CD8-positive, alpha-beta memory T cell (primary cell): ENCODE measurements at regions not wholly inside any gene's neighbourhood (a gene's known extent, or its start where the extent isn't known, plus 50 kb on each side); places are given as distances from the start of the nearest gene placed in this dataset.
"Not testable (repeated sequence)": the region's sequence is repeated elsewhere in the genome, so short reads cannot be mapped to it uniquely, and the experiment has no call there.

Source experiments
- CTCF ChIA-PET: fragments of 350-600 bp; sonication (Branson Sonifier 250); formaldehyde crosslinking; loops from one replicate; lab custom pipeline; 2021; ENCODE audit warnings: antibody characterized with exemption; lab: Charles Lee
- POLR2A ChIA-PET: fragments of 350-600 bp; sonication (Branson Sonifier 250); formaldehyde crosslinking; loops from one replicate; lab custom pipeline; 2021; ENCODE audit warnings: antibody characterized with exemption; lab: Charles Lee
- DNase-seq, 5 donors: peaks; one replicate each; pipeline versions ENCODE4 v3.0.0 to v3.0.0-alpha.2; 2020 to 2022; ENCODE audit warnings: mixed read lengths in 1 of 5
- H3K27ac ChIP-seq: one replicate; pipeline ENCODE4 v1.7.0; 2013; ENCODE audit warnings: low read depth, mild to moderate bottlenecking, low read length, moderate library complexity
- H3K27me3 ChIP-seq: 2 replicates; pipeline ENCODE4 v1.7.0; 2013; ENCODE audit warnings: low read length, mild to moderate bottlenecking; ENCODE audit not compliant: insufficient read depth, poor library complexity, severe bottlenecking
- H3K36me3 ChIP-seq: 2 replicates; pipeline ENCODE4 v1.7.0; 2013; ENCODE audit warnings: mild to moderate bottlenecking, low read length, moderate library complexity; ENCODE audit not compliant: insufficient read depth
- H3K4me1 ChIP-seq: 2 replicates; pipeline ENCODE4 v1.7.0; 2013; ENCODE audit warnings: mild to moderate bottlenecking, low read length, moderate library complexity; ENCODE audit not compliant: insufficient read depth
- H3K4me3 ChIP-seq: 2 replicates; pipeline ENCODE4 v1.7.0; 2013; ENCODE audit warnings: mild to moderate bottlenecking, low read length
- H3K9me3 ChIP-seq: 2 replicates; pipeline ENCODE4 v1.7.0; 2013; ENCODE audit warnings: mild to moderate bottlenecking, low read length
- H3K27ac Mint-ChIP-seq, 8 donors: one replicate each; pipeline ENCODE4 v1.8.0; 2020 to 2021; ENCODE audit warnings: mixed read lengths in 8 of 8, mild to moderate bottlenecking in 6 of 8, inconsistent platforms in 3 of 8, moderate library complexity in 3 of 8
- H3K27me3 Mint-ChIP-seq, 2 donors: one replicate each; pipeline ENCODE4 v1.8.0; 2020 to 2021; ENCODE audit warnings: mixed read lengths in 2 of 2, mild to moderate bottlenecking in 1 of 2, moderate library complexity in 1 of 2
- H3K36me3 Mint-ChIP-seq, 3 donors: one replicate each; pipeline ENCODE4 v1.8.0; 2020 to 2021; ENCODE audit warnings: mixed read lengths in 3 of 3, inconsistent platforms in 1 of 3, mild to moderate bottlenecking in 1 of 3
- H3K4me1 Mint-ChIP-seq, 3 donors: one replicate each; pipeline ENCODE4 v1.8.0; 2020 to 2021; ENCODE audit warnings: mixed read lengths in 3 of 3, inconsistent platforms in 1 of 3, mild to moderate bottlenecking in 1 of 3
- H3K4me3 Mint-ChIP-seq, 7 donors: one replicate each; pipeline ENCODE4 v1.8.0; 2020 to 2021; ENCODE audit warnings: mixed read lengths in 7 of 7, mild to moderate bottlenecking in 6 of 7, moderate library complexity in 4 of 7, inconsistent platforms in 2 of 7
- H3K9me3 Mint-ChIP-seq, 5 donors: one replicate each; pipeline ENCODE4 v1.8.0; 2020 to 2022; ENCODE audit warnings: mixed read lengths in 5 of 5, mild to moderate bottlenecking in 3 of 5, moderate library complexity in 2 of 5, inconsistent platforms in 1 of 5

DNA sequence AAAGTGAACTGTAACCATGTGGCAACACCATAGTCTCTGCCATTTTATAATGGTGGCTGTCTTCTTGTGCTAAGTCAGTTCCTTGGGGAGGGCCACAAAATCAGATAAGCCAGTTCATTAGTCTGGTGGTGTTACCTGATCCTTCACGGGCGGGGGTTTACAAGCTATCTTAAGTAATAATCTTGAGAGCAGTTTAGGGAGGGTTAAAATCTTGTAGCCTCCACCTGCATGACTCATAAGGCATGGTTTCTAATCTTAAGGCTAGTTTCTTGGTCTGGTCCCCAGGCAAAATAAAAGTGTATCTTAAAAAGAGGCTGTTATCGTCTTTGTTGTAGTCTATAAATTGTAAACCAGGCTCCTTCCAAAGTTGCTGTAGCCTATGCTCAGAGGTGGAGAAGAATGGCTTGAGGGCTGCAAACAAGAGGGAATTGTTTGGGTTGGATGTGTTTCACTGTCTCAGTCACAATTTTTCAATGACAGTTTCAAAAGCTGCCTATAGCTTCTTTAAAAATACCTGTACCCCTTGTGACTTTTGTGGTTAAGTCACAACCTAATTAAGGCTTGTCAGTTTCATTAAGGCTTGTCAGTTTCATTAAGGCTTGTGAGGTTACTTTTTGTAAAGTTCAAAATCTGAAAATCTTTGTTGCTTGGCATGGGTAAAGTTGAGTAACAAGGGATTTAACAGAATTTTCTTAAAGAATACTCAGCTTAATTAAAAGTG lies 135.7 kb downstream of the RPS4Y2 start:
- ChIA-PET POLR2A (no interaction called here), CTCF (no interaction called here)
- Histone ChIP-seq H3K27me3 (no peaks in the 10 kb centered on the region), H3K27ac (no peak overlapping the region), H3K36me3 (no peaks in the 10 kb centered on the region), H3K4me3 (no peak overlapping the region), H3K4me1 (no peaks in the 10 kb centered on the region), H3K9me3 (no peaks in the 10 kb centered on the region)
- Mint-ChIP-seq H3K4me1 (peaks cover 0 to 4% (median 0%) of the 10 kb centered on the region in 3 donors), H3K27me3 (no peaks in the 10 kb centered on the region), H3K36me3 (no peaks in the 10 kb centered on the region), H3K9me3 (no peaks in the 10 kb centered on the region), H3K27ac (no peak overlapping the region), H3K4me3 (no peak overlapping the region)
- no peak for DNase-seq

DNA sequence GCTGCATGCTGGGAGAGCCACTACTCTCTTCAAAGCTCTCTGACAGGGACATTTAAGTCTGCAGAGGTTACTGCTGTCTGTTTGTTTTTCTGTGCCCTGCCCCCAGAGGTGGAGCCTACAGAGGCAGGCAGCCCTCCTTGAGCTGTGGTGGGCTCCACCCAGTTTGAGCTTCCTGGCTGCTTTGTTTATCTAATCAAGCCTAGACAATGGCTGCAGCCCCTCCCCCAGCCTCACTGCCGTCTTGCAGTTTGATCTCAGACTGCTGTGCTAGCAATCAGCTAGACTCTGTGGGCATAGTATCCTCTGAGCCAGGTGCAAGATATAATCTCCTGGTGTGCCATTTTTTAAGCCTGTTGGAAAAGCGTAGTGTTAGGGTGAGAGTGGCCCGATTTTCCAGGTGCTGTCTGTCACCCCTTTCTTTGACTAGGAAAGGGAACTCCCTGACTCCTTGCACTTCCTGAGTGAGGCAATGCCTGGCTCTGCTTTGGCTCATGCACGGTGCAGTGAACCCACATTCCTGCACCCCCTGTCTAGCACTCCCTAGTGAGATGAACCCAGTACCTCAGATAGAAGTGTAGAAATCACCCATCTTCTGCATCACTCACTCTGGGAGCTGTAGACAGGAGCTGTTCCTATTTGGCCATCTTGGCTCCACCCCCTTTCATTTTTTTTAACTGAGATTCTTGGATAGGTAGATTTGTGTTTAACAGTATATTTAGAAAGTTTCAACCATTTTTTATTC lies 169.6 kb downstream of the RPS4Y2 start:
- H3K27me3 Mint-ChIP-seq, H3K36me3 ChIP-seq, H3K27ac ChIP-seq, CTCF ChIA-PET, H3K36me3 Mint-ChIP-seq, H3K27me3 ChIP-seq, H3K9me3 ChIP-seq, POLR2A ChIA-PET, H3K9me3 Mint-ChIP-seq: not testable (repeated sequence)
- Mint-ChIP-seq H3K4me1 (peaks cover 0 to 20% (median 0%) of the 10 kb centered on the region in 3 donors), H3K4me3 (peak overlapping the region in 2 of 7 donors; percentile 4 to 70), H3K27ac (peak overlapping the region in 2 of 8 donors; percentile 66 to 73)
- peak overlapping the region; percentile 19 for H3K4me3 ChIP-seq
- peak in 3 of 5 donors; percentile 2 to 74 (median 9) for DNase-seq
- H3K4me1 ChIP-seq, result peaks cover 16% of the 10 kb centered on the region

GRCh38 chrY:20929691-20930342 lies 173.9 kb downstream of the RPS4Y2 start:
- peaks cover 0 to 13% (median 0%) of the 10 kb centered on the region in 3 donors for H3K4me1 Mint-ChIP-seq
- DNase-seq, result no peak
- Histone ChIP-seq H3K9me3 (no peaks in the 10 kb centered on the region), H3K4me1 (peaks cover 13% of the 10 kb centered on the region), H3K36me3 (no peaks in the 10 kb centered on the region), H3K27ac (no peak overlapping the region), H3K4me3 (no peak overlapping the region), H3K27me3 (no peaks in the 10 kb centered on the region)
- no peak overlapping the region for H3K27ac Mint-ChIP-seq
- no peaks in the 10 kb centered on the region for H3K36me3 Mint-ChIP-seq
- H3K4me3 Mint-ChIP-seq, result no peak overlapping the region
- POLR2A ChIA-PET, result no interaction called here
- CTCF ChIA-PET, result no interaction called here
- H3K9me3 Mint-ChIP-seq, result peaks cover 0 to 4% (median 0%) of the 10 kb centered on the region in 5 donors
- peaks cover 0 to 3% of the 10 kb centered on the region in 2 donors for H3K27me3 Mint-ChIP-seq

DNA sequence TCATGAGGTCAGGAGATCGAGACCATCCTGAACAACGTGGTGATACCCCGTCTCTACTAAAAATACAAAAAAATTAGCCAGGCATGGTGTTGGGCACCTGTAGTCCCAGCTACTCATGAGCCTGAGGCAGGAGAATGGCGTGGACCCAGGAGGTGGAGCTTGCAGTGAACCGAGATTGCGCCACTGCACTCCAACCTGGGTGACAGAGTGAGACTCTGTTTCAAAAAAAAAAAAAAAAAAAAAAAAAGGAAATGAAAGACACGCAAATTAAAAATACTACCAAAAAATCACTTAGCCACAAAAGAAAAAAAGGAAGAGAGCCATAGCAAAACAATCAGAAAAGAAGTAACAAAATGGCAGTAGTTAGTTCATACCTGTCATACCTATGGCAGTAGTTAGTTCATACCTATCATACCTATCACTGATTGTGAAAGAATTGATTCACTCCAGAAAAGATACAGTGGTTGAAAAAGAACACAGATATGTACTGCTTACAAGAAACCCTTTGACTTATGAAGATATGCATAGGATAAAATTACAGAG lies 180.9 kb downstream of the RPS4Y2 start:
- H3K4me3 ChIP-seq, H3K27ac ChIP-seq, H3K9me3 ChIP-seq, H3K27me3 ChIP-seq, H3K36me3 ChIP-seq, H3K4me3 Mint-ChIP-seq, CTCF ChIA-PET, DNase-seq, H3K27ac Mint-ChIP-seq, H3K4me1 ChIP-seq, H3K9me3 Mint-ChIP-seq, H3K27me3 Mint-ChIP-seq, H3K4me1 Mint-ChIP-seq, POLR2A ChIA-PET, H3K36me3 Mint-ChIP-seq: not testable (repeated sequence)

DNA sequence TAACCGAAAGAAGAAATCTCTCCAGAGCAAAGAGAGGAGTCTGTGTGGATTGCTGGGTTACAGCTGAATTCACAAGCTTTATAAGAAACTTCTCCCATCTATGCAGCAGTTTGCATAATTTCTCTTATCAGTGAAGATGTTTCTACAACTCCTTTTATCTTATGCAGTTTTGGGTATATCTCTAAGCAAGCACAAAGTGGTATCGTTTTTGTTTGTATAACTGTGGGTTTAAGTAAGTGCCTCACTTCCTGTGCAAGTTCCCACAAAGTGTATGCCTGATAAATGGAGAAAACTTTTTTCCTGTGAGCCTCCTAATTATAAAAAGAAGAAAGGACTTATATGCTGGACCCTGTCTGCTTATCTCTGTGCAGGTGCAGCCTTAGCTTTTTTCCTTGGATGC lies 205.6 kb downstream of the RPS4Y2 start:
- H3K4me3 Mint-ChIP-seq, result peak overlapping the region in 1 of 7 donors; percentile 23
- CTCF ChIA-PET, result no interaction called here
- peak overlapping the region in 1 of 8 donors; percentile 50 for H3K27ac Mint-ChIP-seq

GRCh38 chrY:20967828-20968227 lies 211.9 kb downstream of the RPS4Y2 start:
- Mint-ChIP-seq H3K4me1 (peaks cover 0 to 2% (median 0%) of the 10 kb centered on the region in 3 donors), H3K9me3 (no peaks in the 10 kb centered on the region), H3K4me3 (no peak overlapping the region), H3K27me3 (no peaks in the 10 kb centered on the region), H3K36me3 (no peaks in the 10 kb centered on the region), H3K27ac (no peak overlapping the region)
- H3K9me3 ChIP-seq, result no peaks in the 10 kb centered on the region
- no peak overlapping the region for H3K4me3 ChIP-seq
- H3K36me3 ChIP-seq, result no peaks in the 10 kb centered on the region
- CTCF ChIA-PET, result no interaction called here
- H3K4me1 ChIP-seq, result no peaks in the 10 kb centered on the region
- no peak for DNase-seq
- no peaks in the 10 kb centered on the region for H3K27me3 ChIP-seq
- POLR2A ChIA-PET, result no interaction called here
- H3K27ac ChIP-seq, result no peak overlapping the region

More for the DNA sequence above, 205.6 kb downstream of the RPS4Y2 start:
- Mint-ChIP-seq H3K27me3 (no peaks in the 10 kb centered on the region), H3K9me3 (no peaks in the 10 kb centered on the region), H3K36me3 (no peaks in the 10 kb centered on the region), H3K4me1 (peaks cover 0 to 30% (median 0%) of the 10 kb centered on the region in 3 donors)
- no peaks in the 10 kb centered on the region for H3K27me3 ChIP-seq
- no peak overlapping the region for H3K27ac ChIP-seq
- POLR2A ChIA-PET, result no interaction called here
- no peaks in the 10 kb centered on the region for H3K9me3 ChIP-seq
- DNase-seq, result no peak
- no peaks in the 10 kb centered on the region for H3K36me3 ChIP-seq
- H3K4me3 ChIP-seq, result no peak overlapping the region
- H3K4me1 ChIP-seq, result peaks cover 19% of the 10 kb centered on the region

GRCh38 chrY:20968237-20968636 lies 212.3 kb downstream of the RPS4Y2 start:
- Mint-ChIP-seq H3K27me3 (no peaks in the 10 kb centered on the region), H3K27ac (no peak overlapping the region), H3K36me3 (no peaks in the 10 kb centered on the region), H3K4me1 (no peaks in the 10 kb centered on the region), H3K4me3 (no peak overlapping the region), H3K9me3 (no peaks in the 10 kb centered on the region)
- Histone ChIP-seq H3K27me3 (no peaks in the 10 kb centered on the region), H3K4me1 (no peaks in the 10 kb centered on the region), H3K27ac (no peak overlapping the region), H3K9me3 (no peaks in the 10 kb centered on the region), H3K4me3 (no peak overlapping the region), H3K36me3 (no peaks in the 10 kb centered on the region)
- POLR2A ChIA-PET, result no interaction called here
- CTCF ChIA-PET, result interaction anchor here (0.9 kb wide), 1 partner anchor 294 kb away, joined by 3 read pairs; no protein-coding TSS in a partner anchor
- no peak for DNase-seq

DNA sequence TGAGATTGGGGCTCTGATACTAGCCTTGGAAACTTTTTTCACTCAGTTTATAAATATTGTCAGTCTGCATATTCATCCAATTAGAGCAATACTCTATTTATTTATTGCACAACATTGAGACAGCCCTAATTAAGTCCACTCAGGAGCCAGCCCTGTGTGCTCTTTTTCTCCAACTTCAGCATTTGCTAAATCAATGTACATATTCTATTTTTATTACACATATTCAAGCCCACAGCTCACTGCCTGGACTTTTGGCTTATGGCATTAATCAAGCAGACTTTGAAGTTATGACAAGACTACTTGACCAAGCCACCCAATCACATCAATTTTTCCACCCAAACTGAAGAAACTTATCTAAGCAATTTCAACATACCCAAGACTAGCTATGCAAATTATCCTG lies 215.5 kb downstream of the RPS4Y2 start:
- no peaks in the 10 kb centered on the region for H3K9me3 ChIP-seq
- Mint-ChIP-seq H3K27me3 (no peaks in the 10 kb centered on the region), H3K27ac (no peak overlapping the region), H3K4me3 (no peak overlapping the region), H3K36me3 (no peaks in the 10 kb centered on the region), H3K9me3 (no peaks in the 10 kb centered on the region), H3K4me1 (peaks cover 0 to 3% (median 0%) of the 10 kb centered on the region in 3 donors)
- no peak for DNase-seq
- ChIA-PET POLR2A (no interaction called here), CTCF (no interaction called here)
- no peaks in the 10 kb centered on the region for H3K27me3 ChIP-seq
- no peak overlapping the region for H3K4me3 ChIP-seq
- no peak overlapping the region for H3K27ac ChIP-seq
- H3K4me1 ChIP-seq, result no peaks in the 10 kb centered on the region
- no peaks in the 10 kb centered on the region for H3K36me3 ChIP-seq
